SK-N-MC (cell line): ENCODE measurements at regions not wholly inside any gene's neighbourhood (a gene's known extent, or its start where the extent isn't known, plus 50 kb on each side); places are given as distances from the start of the nearest gene placed in this dataset.

Source experiments
- EZH2 ChIP-seq: fragments of 200-600 bp; sonication (generic); IDR thresholded peaks from one replicate; pipeline ENCODE4 v1.6.1; 2017; ENCODE audit warnings: antibody characterized with exemption
- POLR2AphosphoS5 ChIP-seq: IDR thresholded peaks from 2 replicates; pipeline ENCODE4 v1.6.1; 2012; ENCODE audit warnings: mild to moderate bottlenecking, low read depth, low read length, borderline replicate concordance

DNA sequence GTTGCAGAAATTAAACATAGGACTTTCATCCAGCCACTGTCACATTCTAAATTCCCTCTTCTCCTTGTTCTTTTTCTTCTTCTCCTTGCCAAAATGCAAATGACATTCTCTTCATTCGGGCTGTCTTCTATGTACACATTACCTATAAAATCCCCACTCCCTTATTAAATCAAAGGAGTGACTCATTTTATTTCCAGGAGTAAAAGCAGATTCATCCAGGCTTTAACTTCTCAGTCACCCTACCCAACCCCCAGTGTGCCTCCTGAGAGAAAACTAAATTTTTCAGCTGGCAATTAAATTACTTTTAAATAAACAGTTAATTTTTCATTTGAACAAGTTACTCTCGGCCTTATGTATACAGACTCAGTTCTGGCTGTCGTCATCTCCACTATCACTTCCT, 223.9 kb upstream of the SHH start:
- TF ChIP-seq EZH2 (no peak), POLR2AphosphoS5 (no peak)
